ENCODE measurements at regions not wholly inside any gene's neighbourhood (a gene's known extent, or its start where the extent isn't known, plus 50 kb on each side); places are given as distances from the start of the nearest gene placed in this dataset.
"Not testable (repeated sequence)": the region's sequence is repeated elsewhere in the genome, so short reads cannot be mapped to it uniquely, and the experiment has no call there.

- DNase-seq (ENCODE audit: low read depth, low spot score): no peak
Observed at GRCh38 chr20:47907031-47907675, 121.9 kb upstream of the SULF2 start.

GRCh38 chr20:47906348-47906660 lies 121.0 kb upstream of the SULF2 start:
- no peak for DNase-seq (ENCODE audit: low read depth, low spot score)

- DNase-seq (ENCODE audit: low read depth, low spot score): no peak
Observed at GRCh38 chr20:47905628-47906347, 120.5 kb upstream of the SULF2 start.

DNA sequence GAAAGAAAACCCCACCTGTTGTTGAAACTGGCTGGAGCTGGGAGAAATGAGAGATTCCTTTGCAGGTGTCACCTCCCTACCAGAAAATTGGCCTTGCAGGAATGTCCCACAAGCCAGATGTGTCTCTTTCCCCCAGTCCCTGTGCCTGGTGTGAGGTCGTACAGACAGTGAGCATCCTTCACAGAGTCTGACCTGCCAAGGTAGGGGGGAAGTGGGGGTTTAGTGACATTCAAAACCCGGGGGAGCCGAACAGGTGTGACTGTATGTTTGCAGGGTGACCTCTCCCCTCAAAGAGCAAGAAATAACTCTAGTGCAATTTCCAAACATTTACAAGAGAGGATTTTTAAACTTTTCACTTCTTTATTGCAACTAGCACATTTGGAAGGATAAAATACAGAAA lies 117.7 kb upstream of the SULF2 start:
- not testable (repeated sequence) for DNase-seq (ENCODE audit: low read depth, low spot score)

- not testable (repeated sequence) for DNase-seq (ENCODE audit: low read depth, low spot score)
Observed at GRCh38 chr20:47899313-47899712, 114.0 kb upstream of the SULF2 start.

- no peak for DNase-seq (ENCODE audit: low read depth, low spot score)
Observed at GRCh38 chr20:47897461-47897860, 112.2 kb upstream of the SULF2 start.

DNA sequence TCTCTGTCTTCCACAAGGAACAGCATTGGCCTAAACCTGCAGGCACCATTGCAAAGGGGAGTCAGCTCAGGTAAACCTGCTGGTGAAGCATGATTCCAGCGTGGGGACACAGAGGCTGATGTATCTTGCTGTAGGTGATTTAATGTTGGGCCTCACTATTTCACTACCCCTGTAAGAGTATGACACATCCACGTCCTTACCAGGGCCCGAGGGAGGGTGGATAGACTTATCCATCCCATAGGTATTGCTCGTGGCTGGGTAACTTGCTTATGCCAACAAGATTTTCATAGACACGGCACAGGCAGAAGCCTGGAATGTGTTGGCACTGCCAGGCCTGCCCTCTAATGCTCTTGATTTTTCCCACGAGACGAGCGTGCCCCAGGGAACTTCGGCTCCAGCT lies 107.4 kb upstream of the SULF2 start:
- not testable (repeated sequence) for DNase-seq (ENCODE audit: low read depth, low spot score)

GRCh38 chr20:47890708-47891107 lies 105.4 kb upstream of the SULF2 start:
- not testable (repeated sequence) for DNase-seq (ENCODE audit: low read depth, low spot score)

- DNase-seq (ENCODE audit: low read depth, low spot score): not testable (repeated sequence)
Observed at GRCh38 chr20:47889751-47890150, 104.5 kb upstream of the SULF2 start.

DNA sequence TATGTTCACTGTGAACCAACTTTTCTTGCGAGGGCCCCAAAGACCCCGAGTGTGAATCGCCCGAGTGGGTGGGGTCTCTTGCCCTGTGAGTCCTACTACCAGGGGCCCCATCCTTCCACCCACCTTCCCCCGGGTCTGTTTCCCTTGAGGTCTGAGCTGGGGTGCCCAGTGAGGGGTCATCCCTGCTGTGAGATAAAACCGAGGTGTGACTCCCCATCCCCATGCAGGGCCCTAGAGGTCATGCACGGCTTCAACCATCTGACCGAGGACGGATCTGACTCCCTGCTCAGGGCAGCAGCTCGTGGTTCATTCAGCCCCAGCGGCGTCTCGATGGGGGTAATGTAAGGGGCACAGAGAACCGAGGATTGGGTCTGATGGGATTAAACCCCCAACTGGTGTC lies 103.1 kb upstream of the SULF2 start:
- no peak for DNase-seq (ENCODE audit: low read depth, low spot score)

DNA sequence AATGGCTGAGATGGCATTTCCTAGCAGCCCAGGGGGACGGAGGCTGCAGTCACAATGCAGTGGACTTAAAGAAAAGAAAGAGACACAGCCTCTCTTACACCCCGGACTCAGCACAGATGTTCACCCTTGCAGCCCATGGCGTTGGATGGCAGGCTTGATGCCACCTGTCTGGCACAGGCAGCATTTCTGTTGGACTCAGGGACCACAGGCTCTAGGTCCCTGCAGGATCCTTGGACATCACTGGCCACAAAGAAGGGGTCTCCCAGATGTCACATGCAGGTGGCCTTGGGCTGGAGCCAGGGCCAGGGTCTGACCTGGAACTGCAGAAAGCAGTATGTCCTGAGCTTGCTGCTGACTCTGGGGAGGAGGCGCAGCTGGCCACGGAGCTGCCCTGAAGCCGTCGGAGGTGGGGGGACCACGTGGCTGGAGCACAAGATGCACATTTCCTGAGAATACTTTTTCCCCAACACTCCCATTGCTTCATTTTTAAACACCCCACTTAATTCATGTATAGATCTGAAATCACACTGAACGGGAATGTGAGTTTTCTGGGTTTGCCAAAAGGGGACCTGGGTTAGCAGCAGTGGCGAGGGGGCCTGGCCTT lies 102.3 kb upstream of the SULF2 start:
- no peak for DNase-seq (ENCODE audit: low read depth, low spot score)

DNA sequence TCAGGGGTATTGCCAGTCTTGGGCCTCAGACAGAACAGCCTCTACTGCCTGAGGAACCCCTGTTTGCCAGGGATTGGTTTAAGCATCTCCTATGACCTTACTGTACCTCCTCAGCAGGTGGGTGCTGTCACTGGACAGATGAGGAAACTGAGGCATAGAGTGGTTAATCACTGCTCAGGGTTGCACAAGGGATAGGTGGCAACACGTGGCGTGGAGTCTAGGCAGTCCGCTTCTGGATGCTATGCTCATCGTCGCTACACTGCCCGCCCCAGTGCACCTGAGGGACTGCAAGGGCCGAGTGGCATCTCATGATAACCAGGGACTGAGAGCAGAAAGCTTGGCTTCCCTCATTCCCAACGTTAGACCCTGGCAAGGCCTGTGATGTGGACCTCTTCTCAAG lies 101.8 kb upstream of the SULF2 start:
- DNase-seq (ENCODE audit: low read depth, low spot score): no peak

DNA sequence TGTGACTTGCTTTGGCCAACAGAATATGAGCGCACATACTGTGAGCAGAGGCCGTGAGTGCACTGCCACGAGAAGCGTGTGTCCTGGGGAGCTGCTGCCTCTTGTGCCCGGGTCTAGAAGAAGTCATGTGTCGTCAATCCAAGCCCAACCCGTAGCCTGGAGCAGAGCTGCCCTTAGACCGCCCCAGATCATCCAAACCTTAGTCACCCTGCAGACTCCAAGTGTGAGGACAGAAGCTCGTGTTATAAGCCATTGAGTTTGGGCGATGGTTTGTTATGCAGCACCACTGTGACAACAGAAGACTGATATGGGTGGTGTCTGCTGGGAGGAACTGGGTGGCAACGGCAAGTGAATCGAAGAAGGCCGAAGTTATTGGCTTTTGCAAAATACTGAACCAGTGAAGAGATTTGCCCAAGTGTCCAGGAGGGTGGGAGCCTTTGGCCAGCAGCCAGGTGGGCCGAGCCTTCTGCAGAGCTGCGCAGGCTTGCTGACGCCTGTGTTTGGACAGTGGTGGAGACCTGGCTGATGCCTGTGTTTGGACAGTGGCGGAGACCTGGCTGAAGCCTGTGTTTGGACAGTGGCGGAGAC lies 101.3 kb upstream of the SULF2 start:
- DNase-seq (ENCODE audit: low read depth, low spot score): no peak

GRCh38 chr20:47885909-47886453 lies 100.7 kb upstream of the SULF2 start:
- no peak for DNase-seq (ENCODE audit: low read depth, low spot score)

- DNase-seq (ENCODE audit: low read depth, low spot score): not testable (repeated sequence)
Observed at GRCh38 chr20:47883940-47884339, 98.7 kb upstream of the SULF2 start.

DNA sequence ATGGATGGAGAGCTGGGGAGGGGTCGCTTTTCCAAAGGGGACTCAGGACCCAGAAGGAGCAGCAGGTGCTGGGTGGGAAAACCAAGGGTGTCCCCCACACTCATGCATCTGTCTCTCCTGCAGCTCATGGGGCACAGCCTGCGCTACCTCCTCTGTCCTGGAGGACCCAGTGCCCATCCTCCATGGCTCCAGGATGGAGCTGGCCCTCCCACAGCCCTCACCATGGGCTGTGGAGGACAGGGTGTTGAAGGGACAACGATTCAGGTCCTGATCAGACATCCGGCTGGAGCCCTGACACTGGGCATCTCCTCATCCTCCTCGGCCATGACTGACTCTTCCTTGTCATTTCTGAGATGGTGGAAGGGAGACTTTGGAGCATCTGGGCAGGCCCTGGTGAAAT lies 97.9 kb upstream of the SULF2 start:
- DNase-seq (ENCODE audit: low read depth, low spot score): no peak

DNA sequence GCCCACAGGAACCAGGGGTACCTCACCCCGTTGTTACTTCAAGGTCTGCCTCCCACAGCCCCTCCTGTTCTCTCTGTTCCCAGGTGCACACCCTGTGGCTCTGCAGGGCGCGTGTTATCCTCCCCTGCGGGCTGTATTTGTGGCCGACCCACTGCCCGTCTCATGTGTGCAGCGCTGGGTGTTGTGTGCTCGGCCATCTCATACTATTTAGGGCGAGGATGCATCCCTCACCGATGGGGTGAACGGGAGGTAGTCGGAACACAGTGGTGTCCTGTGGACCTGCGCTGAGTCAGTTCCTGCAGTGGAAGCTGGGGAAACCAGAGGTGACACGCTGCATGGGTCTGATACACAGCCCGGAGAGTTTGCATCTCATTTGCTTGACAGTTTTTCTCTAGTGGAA lies 94.5 kb upstream of the SULF2 start:
- no peak for DNase-seq (ENCODE audit: low read depth, low spot score)

DNA sequence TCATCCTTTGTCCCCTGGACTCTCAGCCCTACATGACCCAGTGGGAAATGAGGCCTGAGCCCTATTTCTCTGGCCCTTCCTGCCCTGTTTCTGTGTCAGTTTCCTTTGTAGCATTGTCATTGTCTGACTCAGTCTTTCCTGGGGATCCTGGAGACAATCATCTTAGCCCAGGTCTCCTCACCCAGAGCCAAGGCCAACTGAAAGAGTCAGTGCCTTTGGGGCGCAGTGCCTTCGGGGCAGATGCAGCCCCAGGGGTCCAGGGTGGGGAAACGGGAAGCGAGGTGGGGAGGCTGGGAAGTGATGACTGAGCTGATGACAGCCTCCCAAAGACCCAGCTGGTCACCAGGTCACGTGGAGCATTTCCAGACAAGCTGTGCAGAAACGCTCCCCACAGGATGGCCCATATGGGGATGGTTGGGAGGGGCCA lies 93.3 kb upstream of the SULF2 start:
- DNase-seq (ENCODE audit: low read depth, low spot score): no peak

DNA sequence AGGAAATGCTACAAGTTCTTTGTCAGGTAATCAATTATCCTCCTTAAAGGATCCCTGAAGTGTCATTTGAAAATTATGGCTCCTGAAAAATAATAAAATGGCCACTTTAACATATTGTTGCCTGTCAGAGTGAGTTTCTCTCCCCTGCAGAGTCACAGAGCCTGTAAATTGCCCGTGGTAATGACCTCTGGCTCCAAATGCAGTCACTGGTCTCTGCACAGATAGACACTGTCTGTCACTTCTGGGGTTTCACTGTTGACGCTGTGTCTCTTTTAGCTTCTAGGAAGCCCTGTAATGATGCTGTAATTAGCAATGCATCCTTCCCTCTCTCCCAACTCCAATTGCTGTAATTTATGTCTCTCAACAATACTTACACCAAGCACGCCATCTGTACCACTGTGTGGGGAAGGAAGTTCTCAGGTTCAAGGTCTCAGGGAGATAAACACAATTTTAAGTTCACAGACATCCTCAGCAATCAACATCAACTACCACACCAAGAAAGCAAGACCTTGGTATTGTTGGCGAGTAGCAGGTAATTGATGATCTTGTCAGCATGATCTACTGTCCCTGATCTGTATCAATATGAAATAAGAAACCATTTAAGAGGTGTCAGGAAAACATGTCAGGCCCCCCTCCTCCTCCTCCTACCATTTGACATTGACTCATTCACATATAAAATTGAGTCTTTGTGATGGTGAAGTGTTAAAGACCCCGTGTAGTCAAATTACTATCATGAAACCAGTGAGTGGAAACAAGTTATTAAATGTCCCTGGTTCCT lies 91.2 kb upstream of the SULF2 start:
- no peak for DNase-seq (ENCODE audit: low read depth, low spot score)

- DNase-seq (ENCODE audit: low read depth, low spot score): no peak
Observed at GRCh38 chr20:47875297-47876025, 90.2 kb upstream of the SULF2 start.

DNA sequence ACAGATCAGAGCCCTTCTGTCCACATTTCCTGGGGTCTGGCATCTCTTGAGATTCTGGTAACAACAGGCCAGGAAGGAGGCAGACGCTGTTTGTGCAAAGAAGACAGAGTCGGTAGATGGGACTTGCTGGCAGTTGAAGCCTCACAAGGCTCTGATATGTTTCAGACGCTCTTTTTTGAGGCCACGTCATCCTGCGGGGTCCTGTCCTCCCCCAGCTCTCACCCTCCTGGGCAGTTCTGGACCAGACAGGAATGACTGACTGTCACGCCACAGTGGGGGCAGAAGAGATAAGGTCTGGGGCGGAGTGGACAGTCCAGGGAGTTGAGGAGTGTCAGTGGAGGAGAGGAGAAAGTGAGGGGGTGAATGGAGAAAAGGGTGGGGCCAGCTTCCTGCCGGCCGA lies 87.1 kb upstream of the SULF2 start:
- peak; percentile 39 for DNase-seq (ENCODE audit: low read depth, low spot score)
